ENCODE measurements at regions not wholly inside any gene's neighbourhood (a gene's known extent, or its start where the extent isn't known, plus 50 kb on each side); places are given as distances from the start of the nearest gene placed in this dataset.

DNA sequence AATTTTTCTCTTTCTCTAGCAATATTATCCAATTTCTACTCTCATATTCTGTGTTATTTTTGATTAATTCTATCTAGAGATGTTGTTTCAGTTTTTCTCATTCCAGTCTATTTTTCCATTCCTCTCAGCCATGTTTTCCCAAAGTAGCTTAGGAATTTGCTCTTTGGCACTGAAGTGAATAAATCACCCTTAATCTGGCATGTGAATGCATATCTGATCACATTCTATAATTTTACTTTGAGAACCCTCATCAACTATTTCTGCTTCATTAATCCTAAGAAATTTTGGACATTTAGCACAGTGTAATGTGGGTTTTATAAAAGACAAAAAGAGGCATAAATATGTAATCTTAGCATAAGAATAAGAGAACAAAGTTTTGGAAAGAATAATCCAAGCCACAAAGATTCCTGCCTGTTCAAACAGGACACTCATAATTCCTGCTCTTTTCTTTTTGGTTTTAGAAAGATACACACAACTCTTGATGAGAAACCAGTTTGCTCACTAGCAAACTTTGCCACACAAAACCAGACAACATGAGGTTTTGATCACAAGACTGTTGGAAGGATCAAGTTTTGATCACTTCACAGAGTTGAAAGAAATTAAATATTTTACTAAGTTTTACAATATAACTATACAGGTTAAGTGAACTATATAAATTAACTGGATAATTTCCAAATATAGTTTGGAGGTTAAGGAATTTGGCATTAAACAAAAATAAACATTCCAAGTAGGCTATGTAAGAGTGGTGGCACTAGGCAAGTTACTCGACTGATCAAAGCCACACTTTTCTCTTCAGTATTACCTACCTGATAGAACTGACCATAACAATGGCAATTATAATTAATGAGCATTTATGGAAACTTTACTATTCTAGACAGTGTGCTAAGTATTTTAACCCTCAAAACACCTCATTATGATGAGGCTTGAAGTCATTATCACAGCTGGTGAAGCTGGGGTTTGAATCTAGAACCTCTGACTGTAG lies 226.6 kb upstream of the TMTC1 start:
- TF ChIP-seq POLR2A (IDR thresholded peaks at IDR 0.05; ENCODE audit: low read length) (no peak), GATA1 (IDR thresholded peaks at IDR 0.05; ENCODE audit: low read depth, low read length) (no peak)
